Neural progenitor cell (in vitro differentiated cells): ENCODE measurements at regions not wholly inside any gene's neighbourhood (a gene's known extent, or its start where the extent isn't known, plus 50 kb on each side); places are given as distances from the start of the nearest gene placed in this dataset.

Source experiments
- CTCF ChIP-seq: fragments of 200-600 bp; sonication (generic); IDR thresholded peaks from 2 replicates; pipeline ENCODE4 v1.5.1; 2017; ENCODE audit warnings: antibody characterized with exemption, mild to moderate bottlenecking
- EZH2phosphoT487 ChIP-seq: fragments of 200-600 bp; sonication (generic); IDR thresholded peaks from 2 replicates; pipeline ENCODE4 v1.6.1; 2017; ENCODE audit warnings: antibody characterized with exemption

- TF ChIP-seq CTCF: no peak
- TF ChIP-seq EZH2phosphoT487: no peak
Measured at GRCh38 chr4:116870686-116871085, 214.7 kb downstream of the TRAM1L1 start.
